CD4-positive, alpha-beta T cell (primary cell): ENCODE measurements at regions not wholly inside any gene's neighbourhood (a gene's known extent, or its start where the extent isn't known, plus 50 kb on each side); places are given as distances from the start of the nearest gene placed in this dataset.

Experiments used
- ATAC-seq: fragments of 200-7000 bp; cut with Tn5 transposase; one replicate; pipeline ENCODE4 v1.10.0; 2022; ENCODE audit warnings: mild to moderate bottlenecking; ENCODE audit not compliant: poor library complexity
- CTCF ChIA-PET: fragments of 350-600 bp; sonication (Branson Sonifier 250); formaldehyde crosslinking; loops from one replicate; lab custom pipeline; 2021; ENCODE audit warnings: antibody characterized with exemption, inconsistent platforms; lab: Charles Lee
- POLR2A ChIA-PET: fragments of 350-600 bp; sonication (Branson Sonifier 250); formaldehyde crosslinking; loops from one replicate; lab custom pipeline; 2021; ENCODE audit warnings: antibody characterized with exemption, inconsistent platforms; lab: Charles Lee
- DNase-seq, 14 experiments: peaks; one replicate each; pipeline ENCODE4 v3.0.0-alpha.2; 2013 to 2020; ENCODE audit warnings: mixed read lengths in 2 of 14
- H3K27ac ChIP-seq, 2 donors: one replicate each; pipeline versions ENCODE4 v1.5.1 to v1.7.0; 2013; ENCODE audit warnings: low read length in 2 of 2, low read depth in 1 of 2, mild to moderate bottlenecking in 1 of 2
- H3K27me3 ChIP-seq, 2 experiments: 1 replicate in 1 of 2; 2 replicates in 1 of 2; pipeline versions ENCODE4 v1.6.1 to v1.7.0; 2013; ENCODE audit warnings: low read length in 2 of 2, control low read depth in 1 of 2, mild to moderate bottlenecking in 1 of 2, moderate library complexity in 1 of 2; ENCODE audit not compliant: insufficient read depth in 2 of 2, control insufficient read depth in 1 of 2
- H3K36me3 ChIP-seq: one replicate; pipeline ENCODE4 v1.6.1; 2013; ENCODE audit warnings: low read length, control low read depth; ENCODE audit not compliant: insufficient read depth
- H3K4me1 ChIP-seq: one replicate; pipeline ENCODE4 v1.6.1; 2013; ENCODE audit warnings: low read length, control low read depth; ENCODE audit not compliant: insufficient read depth
- H3K4me3 ChIP-seq: one replicate; pipeline ENCODE4 v1.5.1; 2013; ENCODE audit warnings: mild to moderate bottlenecking, low read length, moderate library complexity
- H3K9me3 ChIP-seq, 2 experiments: 1 replicate in 1 of 2; 2 replicates in 1 of 2; pipeline versions ENCODE4 v1.6.1 to v1.7.0; 2013; ENCODE audit warnings: low read length in 2 of 2, mild to moderate bottlenecking in 2 of 2, control low read depth in 1 of 2, moderate library complexity in 1 of 2; ENCODE audit not compliant: control insufficient read depth in 1 of 2, insufficient read depth in 1 of 2
- H3K27ac Mint-ChIP-seq: one replicate; pipeline ENCODE4 v1.8.0; 2020; ENCODE audit warnings: mixed read lengths
- H3K27me3 Mint-ChIP-seq: one replicate; pipeline ENCODE4 v1.8.0; 2021; ENCODE audit warnings: mixed read lengths
- H3K36me3 Mint-ChIP-seq: one replicate; pipeline ENCODE4 v1.8.0; 2021; ENCODE audit warnings: low read depth, mixed read lengths
- H3K4me1 Mint-ChIP-seq: one replicate; pipeline ENCODE4 v1.8.0; 2021; ENCODE audit warnings: low read depth, mixed read lengths
- H3K4me3 Mint-ChIP-seq: one replicate; pipeline ENCODE4 v1.8.0; 2020; ENCODE audit warnings: mild to moderate bottlenecking, mixed read lengths
- H3K9me3 Mint-ChIP-seq: one replicate; pipeline ENCODE4 v1.8.0; 2020; ENCODE audit warnings: mixed read lengths
- CTCF ChIP-seq: fragments of 200-600 bp; IDR thresholded peaks from one replicate; pipeline ENCODE4 v1.8.0; 2022; ENCODE audit warnings: antibody characterized with exemption, mild to moderate bottlenecking
- intact Hi-C, 2 experiments: fragments of 100-400 bp; cut with DNase I in 1 of 2; cut with micrococcal nuclease in 1 of 2; formaldehyde crosslinking; loops; one replicate each; pipeline versions ENCODE4 v1.15.1 to v1.9.0; 2023 to 2025; cut with DNase I, micrococcal nuclease

GRCh38 chr17:71458322-71458721, 662.5 kb upstream of the SOX9 start:
- intact Hi-C loops = no loop called here
- H3K9me3 ChIP-seq = peaks cover 0 to 4% of the 10 kb centered on the region in 2 experiments
- H3K27ac Mint-ChIP-seq = no peak overlapping the region
- H3K36me3 Mint-ChIP-seq = no peaks in the 10 kb centered on the region
- peaks cover 7% of the 10 kb centered on the region for H3K9me3 Mint-ChIP-seq
- H3K36me3 ChIP-seq = no peaks in the 10 kb centered on the region
- ATAC-seq (no peak), DNase-seq (no peak)
- H3K4me1 ChIP-seq = no peaks in the 10 kb centered on the region
- ChIA-PET CTCF (no interaction called here), POLR2A (no interaction called here)
- H3K4me1 Mint-ChIP-seq = no peaks in the 10 kb centered on the region
- no peak for TF ChIP-seq CTCF
- H3K27me3 Mint-ChIP-seq = no peaks in the 10 kb centered on the region
- H3K4me3 ChIP-seq = no peak overlapping the region
- no peak overlapping the region for H3K4me3 Mint-ChIP-seq
- no peaks in the 10 kb centered on the region for H3K27me3 ChIP-seq
- no peak overlapping the region for H3K27ac ChIP-seq

- Histone ChIP-seq H3K4me3 (no peak overlapping the region), H3K9me3 (peaks cover 0 to 4% of the 10 kb centered on the region in 2 experiments), H3K36me3 (no peaks in the 10 kb centered on the region), H3K27ac (no peak overlapping the region), H3K4me1 (no peaks in the 10 kb centered on the region), H3K27me3 (no peaks in the 10 kb centered on the region)
- CTCF ChIA-PET = no interaction called here
- TF ChIP-seq CTCF = no peak
- DNase-seq (no peak), ATAC-seq (no peak)
- peaks cover 9% of the 10 kb centered on the region for H3K9me3 Mint-ChIP-seq
- H3K36me3 Mint-ChIP-seq = no peaks in the 10 kb centered on the region
- H3K27me3 Mint-ChIP-seq = no peaks in the 10 kb centered on the region
- POLR2A ChIA-PET = no interaction called here
- no peak overlapping the region for H3K4me3 Mint-ChIP-seq
- H3K4me1 Mint-ChIP-seq = no peaks in the 10 kb centered on the region
- H3K27ac Mint-ChIP-seq = no peak overlapping the region
- intact Hi-C loops = no loop called here
These were observed 659.9 kb upstream of the SOX9 start for GRCh38 chr17:71460943-71461342.

- no peaks in the 10 kb centered on the region for H3K36me3 Mint-ChIP-seq
- intact Hi-C loops = no loop called here
- CTCF ChIA-PET = no interaction called here
These were observed 659.2 kb upstream of the SOX9 start for GRCh38 chr17:71461498-71462169.

More at GRCh38 chr17:71461498-71462169, 659.2 kb upstream of the SOX9 start:
- no peak for DNase-seq
- no peaks in the 10 kb centered on the region for H3K27me3 Mint-ChIP-seq
- POLR2A ChIA-PET = no interaction called here
- no peak overlapping the region for H3K4me3 Mint-ChIP-seq
- H3K4me1 Mint-ChIP-seq = no peaks in the 10 kb centered on the region
- peaks cover 10% of the 10 kb centered on the region for H3K9me3 Mint-ChIP-seq
- no peak overlapping the region for H3K27ac Mint-ChIP-seq
- no peak for TF ChIP-seq CTCF
- Histone ChIP-seq H3K4me1 (no peaks in the 10 kb centered on the region), H3K36me3 (no peaks in the 10 kb centered on the region), H3K9me3 (peaks cover 0 to 4% of the 10 kb centered on the region in 2 experiments), H3K27me3 (no peaks in the 10 kb centered on the region), H3K27ac (no peak overlapping the region), H3K4me3 (no peak overlapping the region)
- ATAC-seq = no peak
